D721Med (cell line): ENCODE measurements at regions not wholly inside any gene's neighbourhood (a gene's known extent, or its start where the extent isn't known, plus 50 kb on each side); places are given as distances from the start of the nearest gene placed in this dataset.

ENCODE experiments used
- DNase-seq: peaks from one replicate; pipeline ENCODE4 v3.0.0; 2011; ENCODE audit warnings: low spot score; ENCODE audit not compliant: insufficient read length
- FAIRE-seq: peaks from 2 replicates; lab custom pipeline; 2011; peaks lifted over from hg19 to GRCh38; lab: Jason Lieb, UNC
- TF ChIP-seq, protein P1 (sequence below): IDR thresholded peaks from 2 replicates; pipeline ENCODE4 v1.5.1; 2012; ENCODE audit warnings: mild to moderate bottlenecking, control low read depth; ENCODE audit not compliant: insufficient read depth; ENCODE audit errors: missing control alignments

DNA sequence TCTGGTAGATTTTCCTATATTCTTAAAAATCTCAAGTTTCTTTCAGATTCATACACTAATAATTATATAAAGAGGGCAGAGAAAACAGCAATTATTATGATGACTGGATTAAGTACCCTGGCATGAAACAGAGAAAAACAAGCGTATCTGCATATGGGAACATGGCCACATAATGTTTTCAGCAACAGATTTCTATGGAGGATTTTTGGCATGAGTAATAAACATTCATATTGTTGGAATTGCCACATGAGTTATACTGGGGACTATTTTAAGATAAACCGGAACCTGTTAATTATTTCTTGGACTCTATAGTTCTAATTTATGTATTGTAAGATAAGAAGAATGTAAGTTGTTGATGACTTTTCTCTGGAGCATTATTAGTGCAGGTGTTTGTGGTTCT, 112.7 kb downstream of the OXSM start:
- FAIRE-seq, result no peak
- DNase-seq, result no peak
- TF ChIP-seq, protein P1, sequence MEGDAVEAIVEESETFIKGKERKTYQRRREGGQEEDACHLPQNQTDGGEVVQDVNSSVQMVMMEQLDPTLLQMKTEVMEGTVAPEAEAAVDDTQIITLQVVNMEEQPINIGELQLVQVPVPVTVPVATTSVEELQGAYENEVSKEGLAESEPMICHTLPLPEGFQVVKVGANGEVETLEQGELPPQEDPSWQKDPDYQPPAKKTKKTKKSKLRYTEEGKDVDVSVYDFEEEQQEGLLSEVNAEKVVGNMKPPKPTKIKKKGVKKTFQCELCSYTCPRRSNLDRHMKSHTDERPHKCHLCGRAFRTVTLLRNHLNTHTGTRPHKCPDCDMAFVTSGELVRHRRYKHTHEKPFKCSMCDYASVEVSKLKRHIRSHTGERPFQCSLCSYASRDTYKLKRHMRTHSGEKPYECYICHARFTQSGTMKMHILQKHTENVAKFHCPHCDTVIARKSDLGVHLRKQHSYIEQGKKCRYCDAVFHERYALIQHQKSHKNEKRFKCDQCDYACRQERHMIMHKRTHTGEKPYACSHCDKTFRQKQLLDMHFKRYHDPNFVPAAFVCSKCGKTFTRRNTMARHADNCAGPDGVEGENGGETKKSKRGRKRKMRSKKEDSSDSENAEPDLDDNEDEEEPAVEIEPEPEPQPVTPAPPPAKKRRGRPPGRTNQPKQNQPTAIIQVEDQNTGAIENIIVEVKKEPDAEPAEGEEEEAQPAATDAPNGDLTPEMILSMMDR, result no peak

DNA sequence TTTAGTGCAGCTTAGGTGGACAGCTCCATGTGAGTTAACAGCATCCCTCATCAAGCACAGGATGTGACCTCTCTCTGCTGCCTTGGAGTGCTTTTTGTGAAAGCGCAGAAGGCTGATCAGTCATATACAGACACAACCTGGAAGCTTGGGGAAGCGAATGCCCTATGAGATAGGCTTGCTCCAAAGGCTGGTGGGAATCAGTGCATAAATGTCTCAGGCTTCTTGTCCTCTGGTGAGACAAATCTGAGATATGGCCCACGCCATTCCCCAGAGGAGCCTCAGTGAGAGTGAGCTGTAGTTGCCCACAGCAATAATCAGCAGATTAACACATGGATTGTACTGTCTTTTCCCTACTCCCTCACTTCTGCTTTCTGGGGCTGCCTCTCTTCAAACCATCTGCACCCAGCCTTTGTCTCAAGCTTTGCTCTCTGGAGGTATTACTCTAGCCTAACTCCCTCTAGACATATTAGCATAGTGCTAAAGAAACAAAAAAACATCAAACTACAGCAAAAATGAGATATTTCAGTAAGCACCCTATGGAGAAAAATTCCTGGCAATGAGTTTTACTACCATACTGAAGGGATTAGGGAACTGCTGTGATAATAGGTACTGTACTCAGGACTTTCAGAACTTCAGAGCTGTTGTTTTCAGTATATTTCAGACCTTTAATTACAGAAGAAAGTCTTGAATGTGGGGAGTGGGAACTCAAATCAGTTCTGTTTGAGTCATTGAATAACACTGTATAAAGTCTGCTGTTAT, 113.7 kb downstream of the OXSM start:
- DNase-seq (no peak), FAIRE-seq (no peak)
- TF ChIP-seq, protein P1, result no peak

DNA sequence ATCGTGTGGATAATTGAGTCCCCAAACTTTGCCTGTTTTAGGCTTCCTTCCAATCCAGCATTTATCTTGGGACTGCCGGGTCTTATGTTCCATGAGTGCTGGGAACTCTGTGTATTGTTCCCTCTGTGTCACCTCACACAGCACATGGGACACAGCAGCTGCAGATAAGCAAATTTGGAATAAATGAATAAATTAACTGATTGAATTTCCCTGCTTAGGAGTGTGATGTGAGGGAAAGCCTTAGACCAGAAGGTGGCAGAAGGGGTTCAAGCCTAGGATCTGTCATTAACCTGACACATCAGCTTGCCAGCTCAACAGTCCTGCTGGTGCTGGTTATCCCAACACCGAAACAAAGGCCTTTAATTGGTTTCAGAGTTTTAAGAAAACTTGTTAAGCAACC, 114.3 kb downstream of the OXSM start:
- no peak for DNase-seq
- TF ChIP-seq, protein P1, result peak; percentile 3

DNA sequence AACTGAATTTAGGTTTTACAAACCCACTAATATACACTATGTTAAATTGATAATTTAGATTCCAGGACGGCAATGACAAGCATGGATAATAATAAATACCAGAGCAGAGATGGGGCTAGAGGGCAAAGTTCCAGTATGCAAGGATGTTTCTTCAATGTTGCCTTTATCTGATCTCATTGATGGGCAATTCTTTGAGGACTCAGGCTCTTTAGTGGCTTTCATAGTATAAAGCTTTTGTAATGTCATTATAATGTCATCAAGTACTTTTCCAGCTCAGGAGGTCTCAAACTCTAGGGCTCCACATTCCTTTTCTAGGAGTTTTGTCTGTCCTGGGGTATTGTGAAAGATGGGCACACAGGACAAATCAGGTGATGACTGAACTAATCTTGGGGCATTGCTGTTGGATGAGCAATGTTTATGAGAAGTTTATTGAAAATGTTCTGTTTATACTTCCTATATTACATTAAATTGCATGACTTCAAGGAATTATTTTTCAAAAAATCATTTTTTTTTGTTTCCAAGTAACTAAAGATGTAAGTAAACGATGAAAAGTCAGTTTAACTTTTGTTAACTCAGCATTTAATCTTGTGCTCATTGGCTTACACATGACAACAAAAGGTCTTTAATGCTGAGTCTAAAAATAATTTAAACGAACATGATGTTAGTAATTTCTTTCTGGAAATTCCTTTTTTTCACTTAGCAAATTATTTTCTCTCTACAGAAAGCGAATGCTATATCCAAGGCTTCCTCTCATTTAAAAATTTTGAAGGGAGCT, 116.4 kb downstream of the OXSM start:
- DNase-seq (no peak), FAIRE-seq (no peak)
- TF ChIP-seq, protein P1, result no peak

More for the DNA sequence above, 114.3 kb downstream of the OXSM start:
- FAIRE-seq, result no peak

DNA sequence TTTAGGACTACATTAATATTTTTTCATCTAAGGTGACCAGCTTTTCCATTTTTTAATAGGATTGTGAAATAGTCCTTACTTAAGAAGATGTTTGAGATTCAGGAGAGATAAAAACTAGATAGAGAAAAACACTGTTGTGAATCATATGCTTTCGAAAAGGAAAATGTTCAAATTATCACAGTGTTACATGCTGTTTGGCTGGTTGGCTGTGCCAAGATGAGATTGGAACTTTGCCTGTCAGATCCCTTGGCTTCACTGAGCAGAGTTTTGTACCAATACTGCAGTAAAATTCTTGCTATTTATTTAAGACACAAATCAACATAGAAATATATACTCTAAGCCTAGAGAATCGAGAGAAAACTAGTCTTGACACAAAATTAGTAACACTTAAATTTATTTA, 117.2 kb downstream of the OXSM start:
- FAIRE-seq (no peak), DNase-seq (no peak)
- TF ChIP-seq, protein P1, result no peak

DNA sequence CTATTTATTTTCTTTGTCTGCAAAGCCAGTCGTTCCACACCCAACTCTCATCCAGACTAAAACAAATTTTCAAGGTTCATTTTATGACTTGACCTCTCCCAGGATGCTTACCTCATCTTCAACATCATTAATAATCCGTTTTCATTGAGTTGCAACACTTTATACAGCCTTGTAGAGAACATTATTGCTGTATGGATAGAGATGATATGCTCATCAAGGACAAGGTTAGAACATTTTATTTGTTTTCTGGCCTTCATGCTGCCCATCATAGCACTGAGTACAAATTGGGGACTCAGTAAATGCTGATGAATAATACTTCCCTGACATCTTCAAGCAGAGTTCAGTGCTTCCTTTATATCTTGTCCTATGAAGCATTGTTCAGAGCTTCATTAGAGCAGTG, 120.2 kb downstream of the OXSM start:
- DNase-seq (no peak), FAIRE-seq (no peak)
- TF ChIP-seq, protein P1, result no peak

DNA sequence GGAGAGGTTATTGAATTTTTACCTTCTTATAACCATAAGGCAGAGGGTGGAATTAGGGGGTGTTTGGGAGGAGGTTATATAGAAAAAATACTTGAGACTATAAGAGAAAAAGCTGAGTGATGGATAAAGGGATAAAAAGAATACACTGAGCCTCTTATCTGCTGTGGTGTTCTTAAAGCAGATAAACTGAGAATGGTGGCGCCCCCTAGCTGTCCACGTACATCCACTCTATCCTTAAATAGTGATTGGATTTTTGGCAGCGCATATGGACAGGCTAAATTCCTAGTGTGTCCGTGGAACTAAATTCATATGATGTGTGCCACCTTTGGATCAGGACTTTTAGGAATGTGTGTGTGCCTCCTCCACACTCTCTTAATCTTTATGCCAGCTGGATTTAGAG, 121.1 kb downstream of the OXSM start:
- DNase-seq (no peak), FAIRE-seq (no peak)
- TF ChIP-seq, protein P1, result peak; percentile 63
